Activated T-helper 2 cell treated with anti-CD3 and anti-CD28 coated beads, Interferon-gamma antibody, Interleukin-2, Interleukin-4, amounts not matched to agents 10 μg/mL and 5 μg/mL and 100 μg/mL, durations not matched to agents 14 hours and 24 hours and 36 hours (primary cell): ENCODE measurements at regions not wholly inside any gene's neighbourhood (a gene's known extent, or its start where the extent isn't known, plus 50 kb on each side); places are given as distances from the start of the nearest gene placed in this dataset.
"Not testable (repeated sequence)": the region's sequence is repeated elsewhere in the genome, so short reads cannot be mapped to it uniquely, and the experiment has no call there.

Source experiments
- DNase-seq: peaks from one replicate; pipeline ENCODE4 v3.0.0; 2021; ENCODE audit warnings: low spot score
- H3K27ac Mint-ChIP-seq: one replicate; pipeline ENCODE4 v1.8.0; 2021; ENCODE audit warnings: mixed read lengths
- H3K27me3 Mint-ChIP-seq: one replicate; pipeline ENCODE4 v1.8.0; 2021; ENCODE audit warnings: low read depth, mixed read lengths
- H3K36me3 Mint-ChIP-seq: one replicate; pipeline ENCODE4 v1.8.0; 2021; ENCODE audit warnings: low read depth, mixed read lengths
- H3K4me1 Mint-ChIP-seq: one replicate; pipeline ENCODE4 v1.8.0; 2021; ENCODE audit warnings: low read depth, mixed read lengths
- H3K4me3 Mint-ChIP-seq: one replicate; pipeline ENCODE4 v1.8.0; 2021; ENCODE audit warnings: low read depth, mild to moderate bottlenecking, moderate library complexity, mixed read lengths
- H3K9me3 Mint-ChIP-seq: one replicate; pipeline ENCODE4 v1.8.0; 2021; ENCODE audit warnings: mixed read lengths
- intact Hi-C: fragments of 100-400 bp; cut with micrococcal nuclease; formaldehyde crosslinking; loops from one replicate; pipeline ENCODE4 v1.15.1; 2023

DNA sequence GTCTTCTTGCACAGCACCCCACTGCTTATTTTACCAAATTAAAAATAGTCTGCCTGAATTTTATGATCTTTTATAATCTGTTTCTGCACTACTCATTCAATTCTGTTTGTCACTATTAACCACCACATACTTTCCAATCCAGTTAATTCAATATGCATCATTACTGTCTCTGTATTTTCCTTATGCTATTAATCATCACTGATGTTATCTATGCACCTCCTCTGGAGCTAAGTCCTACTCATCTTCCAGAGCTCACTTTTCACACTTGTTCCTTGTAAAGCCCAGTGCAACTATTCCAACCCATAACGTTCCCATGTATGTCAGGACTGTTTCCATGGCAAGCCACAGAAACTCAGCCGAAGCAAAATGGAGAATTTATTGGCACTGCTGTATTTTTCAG, 713.6 kb downstream of the PLCL1 start:
- H3K4me1 Mint-ChIP-seq, result no peaks in the 10 kb centered on the region
- no peak overlapping the region for H3K27ac Mint-ChIP-seq
- no peaks in the 10 kb centered on the region for H3K9me3 Mint-ChIP-seq
- no peaks in the 10 kb centered on the region for H3K27me3 Mint-ChIP-seq
- intact Hi-C loops, result no loop called here
- no peak overlapping the region for H3K4me3 Mint-ChIP-seq
- H3K36me3 Mint-ChIP-seq, result no peaks in the 10 kb centered on the region
- DNase-seq, result no peak

DNA sequence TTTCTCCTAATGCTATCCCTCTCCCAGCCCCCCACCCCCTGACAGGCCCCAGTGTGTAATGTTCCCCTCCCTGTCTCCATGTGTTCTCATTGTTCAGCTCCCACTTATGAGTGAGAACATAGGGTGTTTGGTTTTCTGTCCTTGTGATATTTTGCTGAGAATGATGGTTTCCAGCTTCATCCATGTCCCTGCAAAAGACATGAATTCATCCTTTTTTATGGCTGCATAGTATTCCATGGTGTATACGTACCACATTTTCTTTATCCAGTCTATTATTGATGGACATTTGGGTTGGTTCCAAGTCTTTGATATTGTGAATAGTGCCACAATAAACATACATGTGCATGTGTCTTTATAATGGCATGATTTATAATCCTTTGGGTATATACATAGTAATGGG, 704.2 kb downstream of the PLCL1 start:
- H3K36me3 Mint-ChIP-seq, H3K27ac Mint-ChIP-seq, H3K4me3 Mint-ChIP-seq, H3K27me3 Mint-ChIP-seq, H3K4me1 Mint-ChIP-seq, H3K9me3 Mint-ChIP-seq, intact Hi-C loops, DNase-seq: not testable (repeated sequence)

DNA sequence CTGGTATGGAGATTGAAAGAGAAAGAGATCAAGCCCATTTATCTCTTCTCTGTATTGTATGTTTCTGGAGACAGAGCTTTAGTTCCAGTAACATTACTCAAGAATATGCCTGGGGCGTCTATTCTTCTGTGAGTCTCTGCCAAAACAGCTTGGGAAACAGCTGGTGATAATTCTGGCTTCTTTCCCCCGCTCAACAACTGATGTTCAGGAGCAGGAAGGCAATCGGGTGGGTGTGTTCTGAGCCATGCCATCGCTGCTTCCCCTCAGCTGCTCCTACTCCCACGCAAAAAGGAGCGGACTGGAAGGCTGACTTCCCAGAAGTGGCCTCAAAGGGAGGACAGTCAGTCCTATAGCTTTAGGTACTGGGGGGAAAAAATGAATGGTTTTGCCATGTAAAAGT, 695.1 kb downstream of the PLCL1 start:
- intact Hi-C loops, result no loop called here
- H3K9me3 Mint-ChIP-seq, result no peaks in the 10 kb centered on the region
- H3K4me3 Mint-ChIP-seq, result no peak overlapping the region
- no peaks in the 10 kb centered on the region for H3K27me3 Mint-ChIP-seq
- no peaks in the 10 kb centered on the region for H3K4me1 Mint-ChIP-seq
- H3K27ac Mint-ChIP-seq, result no peak overlapping the region
- H3K36me3 Mint-ChIP-seq, result no peaks in the 10 kb centered on the region
- DNase-seq, result no peak

DNA sequence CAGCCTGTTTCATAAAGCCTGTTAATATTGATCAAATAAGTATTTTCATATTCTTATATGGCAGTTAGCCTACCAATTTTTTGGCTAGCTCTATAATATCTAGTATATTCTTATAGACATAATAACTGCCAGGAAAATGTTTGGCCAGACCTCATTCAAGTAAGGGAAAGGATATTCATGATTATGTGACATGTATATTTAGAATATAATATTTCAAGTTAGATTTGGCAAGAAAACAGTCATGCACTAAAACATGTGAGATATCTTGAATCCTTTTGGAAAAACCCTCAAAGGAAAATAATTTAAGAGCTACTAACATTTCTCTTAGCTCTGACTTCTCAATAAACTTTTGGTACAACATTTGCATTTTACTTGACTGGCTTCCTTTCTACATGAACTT, 694.1 kb downstream of the PLCL1 start:
- no peak overlapping the region for H3K27ac Mint-ChIP-seq
- H3K9me3 Mint-ChIP-seq, result no peaks in the 10 kb centered on the region
- no peaks in the 10 kb centered on the region for H3K4me1 Mint-ChIP-seq
- no peaks in the 10 kb centered on the region for H3K27me3 Mint-ChIP-seq
- H3K4me3 Mint-ChIP-seq, result no peak overlapping the region
- no peaks in the 10 kb centered on the region for H3K36me3 Mint-ChIP-seq
- intact Hi-C loops, result no loop called here
- DNase-seq, result no peak

DNA sequence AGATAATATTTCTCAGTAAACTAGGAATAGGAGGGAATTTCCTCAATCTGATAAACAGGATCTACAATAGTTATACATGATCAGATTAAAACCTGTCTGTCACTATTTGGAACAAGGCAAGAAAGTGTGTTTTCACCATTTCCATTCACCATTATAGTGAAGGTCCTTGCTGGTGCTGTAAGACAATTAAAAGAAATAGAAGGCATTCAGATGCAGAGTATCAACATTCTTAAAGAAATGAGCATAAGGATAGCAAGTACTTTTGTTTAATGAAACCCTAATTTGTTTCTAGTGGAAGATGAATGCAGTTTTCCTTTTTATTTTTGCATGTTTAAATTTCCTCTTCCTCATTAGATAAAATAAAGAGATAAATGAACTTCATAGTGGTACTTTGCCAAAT, 693.7 kb downstream of the PLCL1 start:
- DNase-seq, result no peak
- intact Hi-C loops, result no loop called here
- no peaks in the 10 kb centered on the region for H3K9me3 Mint-ChIP-seq
- H3K27me3 Mint-ChIP-seq, result no peaks in the 10 kb centered on the region
- no peak overlapping the region for H3K4me3 Mint-ChIP-seq
- no peaks in the 10 kb centered on the region for H3K36me3 Mint-ChIP-seq
- H3K27ac Mint-ChIP-seq, result no peak overlapping the region
- no peaks in the 10 kb centered on the region for H3K4me1 Mint-ChIP-seq

DNA sequence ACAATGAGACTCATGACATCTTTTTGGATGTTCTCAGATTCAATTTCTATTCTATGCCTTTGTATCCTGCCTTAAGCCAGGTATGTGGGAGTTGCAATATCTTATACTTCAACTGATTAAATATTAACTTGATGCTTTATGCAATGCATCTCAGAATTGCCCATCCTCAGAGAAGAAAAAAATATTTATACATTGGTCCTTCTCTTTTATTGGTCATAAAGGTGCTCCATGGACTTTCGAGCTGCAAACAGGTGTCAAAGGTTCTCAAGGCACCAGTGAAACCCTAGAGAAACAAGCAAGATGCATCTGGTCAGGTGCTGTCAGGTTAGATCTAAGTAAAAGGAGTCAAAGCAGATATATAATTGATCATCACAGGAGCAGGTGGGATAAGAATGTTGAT, 690.5 kb downstream of the PLCL1 start:
- Mint-ChIP-seq H3K27me3 (no peaks in the 10 kb centered on the region), H3K4me3 (no peak overlapping the region), H3K36me3 (no peaks in the 10 kb centered on the region), H3K9me3 (no peaks in the 10 kb centered on the region), H3K4me1 (no peaks in the 10 kb centered on the region), H3K27ac (no peak overlapping the region)
- no peak for DNase-seq
- intact Hi-C loops, result no loop called here

DNA sequence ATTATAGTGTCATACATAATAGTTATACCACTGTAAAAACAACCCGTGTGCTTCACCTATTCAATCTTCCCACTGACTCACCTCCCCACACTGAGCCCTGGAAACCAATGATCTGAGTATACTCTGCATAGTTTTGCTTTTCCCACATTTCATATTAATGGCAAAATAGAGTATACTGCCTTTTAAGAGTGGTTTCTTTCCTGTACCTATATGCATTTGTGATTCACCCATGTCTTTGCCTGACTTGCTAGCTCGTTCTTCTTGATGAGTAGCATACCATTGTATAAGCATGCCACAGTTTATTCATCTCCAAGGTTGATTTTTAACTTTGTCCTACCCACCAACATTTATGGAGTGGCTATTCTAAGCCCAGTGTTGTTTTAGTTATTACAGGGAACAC, 686.4 kb downstream of the PLCL1 start:
- Mint-ChIP-seq H3K9me3 (no peaks in the 10 kb centered on the region), H3K4me3 (no peak overlapping the region), H3K27ac (no peak overlapping the region), H3K27me3 (no peaks in the 10 kb centered on the region), H3K36me3 (no peaks in the 10 kb centered on the region), H3K4me1 (no peaks in the 10 kb centered on the region)
- DNase-seq, result no peak
- intact Hi-C loops, result no loop called here

DNA sequence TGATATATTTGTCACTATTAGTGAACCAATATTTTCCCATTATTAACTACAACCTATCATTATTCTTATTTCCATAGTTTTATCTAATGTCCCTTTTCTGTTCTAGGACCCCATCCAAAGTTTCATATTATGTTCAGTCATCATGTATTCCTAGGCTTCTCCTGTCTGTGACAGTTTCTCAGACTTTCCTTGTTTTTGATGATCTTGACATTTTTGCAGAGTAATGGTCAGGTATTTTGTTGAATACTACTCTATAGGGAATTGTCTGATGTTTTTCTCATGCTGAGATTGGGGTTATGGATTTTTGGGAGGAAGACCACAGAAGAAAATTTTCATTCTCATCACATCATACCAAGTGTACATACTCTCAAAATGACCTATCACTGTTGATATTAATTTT, 684.6 kb downstream of the PLCL1 start:
- no peak overlapping the region for H3K4me3 Mint-ChIP-seq
- no peak overlapping the region for H3K27ac Mint-ChIP-seq
- no peaks in the 10 kb centered on the region for H3K4me1 Mint-ChIP-seq
- H3K36me3 Mint-ChIP-seq, result no peaks in the 10 kb centered on the region
- no peaks in the 10 kb centered on the region for H3K9me3 Mint-ChIP-seq
- DNase-seq, result no peak
- intact Hi-C loops, result no loop called here
- H3K27me3 Mint-ChIP-seq, result no peaks in the 10 kb centered on the region

DNA sequence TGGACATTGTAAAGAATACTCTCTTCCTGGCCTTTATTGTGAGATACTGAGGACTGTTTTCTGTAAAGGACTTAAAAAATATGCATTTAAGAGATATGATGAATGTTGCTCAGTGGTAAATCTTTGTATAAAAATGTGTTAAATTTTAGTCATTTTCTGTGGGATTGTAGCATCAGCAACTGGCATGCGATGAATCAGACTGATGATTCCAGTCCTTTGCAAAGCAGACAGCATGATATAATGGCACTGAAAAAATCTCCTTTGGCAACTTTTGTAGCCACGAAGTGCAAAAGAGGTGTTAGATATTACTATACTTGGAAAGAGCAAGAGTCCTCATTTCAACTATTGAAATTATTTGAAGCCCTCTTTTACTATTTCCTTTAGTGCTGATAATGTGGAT, 678.7 kb downstream of the PLCL1 start:
- Mint-ChIP-seq H3K4me3 (no peak overlapping the region), H3K27me3 (no peaks in the 10 kb centered on the region), H3K36me3 (no peaks in the 10 kb centered on the region), H3K27ac (no peak overlapping the region), H3K9me3 (no peaks in the 10 kb centered on the region), H3K4me1 (no peaks in the 10 kb centered on the region)
- no peak for DNase-seq
- intact Hi-C loops, result no loop called here

DNA sequence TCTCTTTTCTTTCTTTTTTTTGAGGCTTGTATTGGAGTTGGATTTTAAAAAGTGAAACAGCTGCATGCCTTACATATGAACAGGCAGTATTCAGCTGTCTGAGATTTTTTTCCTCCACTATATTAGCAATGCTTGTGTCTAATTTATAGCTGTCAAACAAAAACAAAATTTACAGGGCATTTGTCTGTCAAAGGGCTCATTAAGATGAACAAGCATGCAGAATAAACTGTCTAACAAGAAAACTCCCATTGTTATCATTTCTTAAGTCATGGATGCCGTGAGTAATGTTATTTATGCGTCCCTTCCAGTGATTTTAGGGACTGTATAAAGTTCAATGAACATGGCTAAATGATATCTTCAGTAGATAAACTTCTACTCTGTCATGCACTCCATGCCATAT, 674.7 kb downstream of the PLCL1 start:
- Mint-ChIP-seq H3K4me3 (no peak overlapping the region), H3K27ac (no peak overlapping the region), H3K36me3 (no peaks in the 10 kb centered on the region), H3K27me3 (no peaks in the 10 kb centered on the region), H3K4me1 (no peaks in the 10 kb centered on the region), H3K9me3 (no peaks in the 10 kb centered on the region)
- intact Hi-C loops, result no loop called here
- DNase-seq, result no peak

DNA sequence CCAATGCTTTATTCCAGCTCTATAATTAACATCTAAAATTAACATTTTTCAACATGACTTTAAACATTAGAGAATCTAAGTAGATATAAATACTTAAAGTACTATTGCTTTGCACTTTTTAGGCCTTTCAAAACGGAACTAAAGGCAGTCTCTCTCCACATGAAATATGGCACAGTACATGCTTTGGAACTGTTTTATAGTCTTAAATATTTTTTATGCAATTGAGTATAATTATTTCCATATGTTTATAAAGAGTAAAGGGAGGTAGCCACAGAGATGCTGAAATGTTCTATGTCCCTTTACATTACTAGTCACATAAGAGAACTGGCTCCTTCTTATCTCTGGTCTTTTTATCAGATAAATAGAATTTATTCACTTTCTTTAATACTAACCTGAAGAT, 674.0 kb downstream of the PLCL1 start:
- no peaks in the 10 kb centered on the region for H3K36me3 Mint-ChIP-seq
- no peaks in the 10 kb centered on the region for H3K27me3 Mint-ChIP-seq
- no peak for DNase-seq
- no peak overlapping the region for H3K27ac Mint-ChIP-seq
- H3K4me3 Mint-ChIP-seq, result no peak overlapping the region
- no peaks in the 10 kb centered on the region for H3K9me3 Mint-ChIP-seq
- intact Hi-C loops, result no loop called here
- no peaks in the 10 kb centered on the region for H3K4me1 Mint-ChIP-seq

DNA sequence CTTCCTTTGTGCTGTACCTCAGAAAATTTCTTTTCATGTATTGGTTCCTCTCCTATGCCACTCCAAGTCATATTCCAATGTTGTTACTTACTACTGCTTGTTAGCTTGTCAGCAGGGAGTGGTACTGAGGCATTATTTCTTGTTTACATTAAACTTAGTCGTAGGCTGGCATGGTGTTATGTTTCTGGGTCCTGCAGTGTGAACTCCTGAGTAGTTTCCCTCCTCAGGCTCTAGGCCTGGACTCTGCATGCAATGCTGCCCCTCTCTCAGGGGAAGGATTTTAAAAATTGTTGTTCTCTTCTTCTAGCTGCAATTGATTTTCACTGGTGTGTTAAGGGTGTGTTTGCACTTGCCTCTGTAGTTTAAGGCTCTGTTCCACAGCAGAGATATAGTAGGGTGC, 671.6 kb downstream of the PLCL1 start:
- intact Hi-C loops, result no loop called here
- no peaks in the 10 kb centered on the region for H3K36me3 Mint-ChIP-seq
- H3K4me1 Mint-ChIP-seq, result no peaks in the 10 kb centered on the region

DNA sequence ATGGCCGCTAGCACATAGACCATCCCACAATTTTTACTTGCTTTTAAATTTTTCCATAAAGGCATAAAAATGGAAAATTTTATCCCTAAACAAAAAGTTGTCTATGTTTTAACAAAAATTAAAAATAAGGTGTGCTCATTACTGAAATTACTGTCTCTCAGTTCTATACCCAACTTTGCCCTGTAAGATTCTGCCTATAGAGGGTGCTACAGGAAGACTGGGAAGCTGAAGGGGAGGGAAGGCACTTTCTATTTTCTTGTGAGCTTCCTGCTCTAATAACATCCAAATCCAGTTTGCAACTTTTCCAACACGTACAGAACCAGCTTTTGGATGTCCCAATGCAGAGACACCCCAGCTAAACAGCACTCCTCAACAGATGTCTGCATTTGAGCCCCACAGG, 666.9 kb downstream of the PLCL1 start:
- intact Hi-C loops, result no loop called here
- H3K27ac Mint-ChIP-seq, result no peak overlapping the region
- no peaks in the 10 kb centered on the region for H3K27me3 Mint-ChIP-seq
- H3K4me3 Mint-ChIP-seq, result no peak overlapping the region
- no peak for DNase-seq
- H3K4me1 Mint-ChIP-seq, result no peaks in the 10 kb centered on the region
- no peaks in the 10 kb centered on the region for H3K36me3 Mint-ChIP-seq
- H3K9me3 Mint-ChIP-seq, result no peaks in the 10 kb centered on the region

More for the DNA sequence above, 671.6 kb downstream of the PLCL1 start:
- H3K9me3 Mint-ChIP-seq, result no peaks in the 10 kb centered on the region
- no peak overlapping the region for H3K4me3 Mint-ChIP-seq
- DNase-seq, result no peak
- H3K27me3 Mint-ChIP-seq, result no peaks in the 10 kb centered on the region
- H3K27ac Mint-ChIP-seq, result no peak overlapping the region

DNA sequence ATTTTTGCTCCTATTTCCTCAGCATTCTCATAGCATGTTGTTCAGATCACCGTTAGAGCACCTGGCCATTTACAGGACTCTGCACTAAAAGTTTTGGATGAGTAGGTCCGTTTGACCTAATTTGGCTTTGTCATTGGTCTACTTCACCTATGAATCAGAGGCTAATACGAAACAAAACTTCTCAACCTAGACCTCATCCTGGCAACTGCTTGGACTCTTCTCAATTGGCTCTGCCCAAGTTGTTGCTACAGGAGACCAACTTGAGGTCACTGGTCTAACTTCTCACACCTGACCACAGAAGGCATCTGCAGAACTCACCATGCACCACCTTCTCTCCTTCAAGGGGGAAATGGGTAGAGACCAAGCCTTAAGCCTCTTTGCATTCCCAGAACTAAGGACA, 663.7 kb downstream of the PLCL1 start:
- H3K27ac Mint-ChIP-seq, result no peak overlapping the region
- no peaks in the 10 kb centered on the region for H3K27me3 Mint-ChIP-seq
- no peaks in the 10 kb centered on the region for H3K4me1 Mint-ChIP-seq
- DNase-seq, result no peak
- no peak overlapping the region for H3K4me3 Mint-ChIP-seq
- no peaks in the 10 kb centered on the region for H3K36me3 Mint-ChIP-seq
- no peaks in the 10 kb centered on the region for H3K9me3 Mint-ChIP-seq
- intact Hi-C loops, result no loop called here
